SK-N-SH (cell line): ENCODE measurements at regions not wholly inside any gene's neighbourhood (a gene's known extent, or its start where the extent isn't known, plus 50 kb on each side); places are given as distances from the start of the nearest gene placed in this dataset.

Source experiments
- CTCF ChIA-PET: fragments of 300-600, 350-600 bp; formaldehyde crosslinking; extraction: SDS; loops from one replicate; lab custom pipeline; 2021; lab: Yijun Ruan, JAX
- POLR2A ChIA-PET: fragments of 350-600 bp; sonication (Branson Sonifier 250); formaldehyde crosslinking; extraction: SDS; loops from one replicate; lab custom pipeline; 2020; ENCODE audit warnings: antibody characterized with exemption, inconsistent platforms; lab: Yijun Ruan, JAX
- DNase-seq: peaks from one replicate; pipeline ENCODE4 v3.0.0; 2012
- H2AFZ ChIP-seq: fragments of 200-600 bp; sonication (generic); 2 replicates; pipeline ENCODE4 v1.8.1; 2016; ENCODE audit warnings: antibody characterized with exemption, mild to moderate bottlenecking, low read depth
- H3F3A ChIP-seq: fragments of 200-600 bp; sonication (generic); replicated peaks from 2 replicates; pipeline ENCODE3; 2016; ENCODE audit warnings: antibody characterized with exemption, mild to moderate bottlenecking; ENCODE audit not compliant: insufficient read depth
- H3K27ac ChIP-seq, 2 experiments: fragments of 200-500 bp in 1 of 2; fragments of 200-600 bp in 1 of 2; sonication (Bioruptor generic) in 1 of 2; sonication (generic), shearing (Covaris generic) in 1 of 2; 2 replicates each; pipeline versions ENCODE4 v1.5.1 to v1.6.1; 2014 to 2016; ENCODE audit warnings: low read depth in 2 of 2, inconsistent platforms in 1 of 2, low read length in 1 of 2, mild to moderate bottlenecking in 1 of 2, mixed read lengths in 1 of 2
- H3K27me3 ChIP-seq: fragments of 200-600 bp; sonication (generic), shearing (Covaris generic); 2 replicates; pipeline ENCODE4 v1.6.1; 2016; ENCODE audit warnings: mixed run types; ENCODE audit not compliant: insufficient read depth
- H3K36me3 ChIP-seq, 2 experiments: fragments of 200-500 bp in 1 of 2; fragments of 200-600 bp in 1 of 2; sonication (Bioruptor generic) in 1 of 2; sonication (generic) in 1 of 2; replicated peaks in 1 of 2; 2 replicates each; pipeline versions ENCODE3 to v1.5.1; 2014 to 2016; ENCODE audit warnings: low read length in 1 of 2, mild to moderate bottlenecking in 1 of 2; ENCODE audit not compliant: insufficient read depth in 2 of 2, control insufficient read depth in 1 of 2
- H3K4me1 ChIP-seq, 2 experiments: fragments of 200-500 bp in 1 of 2; fragments of 200-600 bp in 1 of 2; sonication (Bioruptor generic) in 1 of 2; sonication (generic), shearing (Covaris generic) in 1 of 2; 2 replicates each; pipeline versions ENCODE4 v1.5.1 to v1.6.1; 2014 to 2016; ENCODE audit warnings: low read depth in 1 of 2, low read length in 1 of 2, mixed run types in 1 of 2; ENCODE audit not compliant: insufficient read depth in 2 of 2, control insufficient read depth in 1 of 2
- H3K4me2 ChIP-seq: fragments of 200-600 bp; sonication (generic), shearing (Covaris generic); 2 replicates; pipeline ENCODE4 v1.6.1; 2017; ENCODE audit warnings: mixed run types
- H3K4me3 ChIP-seq, 2 experiments: fragments of 200-500 bp in 1 of 2; fragments of 200-600 bp in 1 of 2; sonication (Bioruptor generic) in 1 of 2; sonication (generic), shearing (Covaris generic) in 1 of 2; 2 replicates each; pipeline versions ENCODE4 v1.5.1 to v1.8.1; 2014 to 2016; ENCODE audit warnings: low read depth in 2 of 2, inconsistent platforms in 1 of 2, low read length in 1 of 2, mild to moderate bottlenecking in 1 of 2, mixed read lengths in 1 of 2, moderate library complexity in 1 of 2
- H3K79me2 ChIP-seq: fragments of 200-600 bp; sonication (generic); 2 replicates; pipeline ENCODE4 v1.8.1; 2017; ENCODE audit warnings: mild to moderate bottlenecking; ENCODE audit not compliant: insufficient read depth
- H3K9ac ChIP-seq: fragments of 200-600 bp; sonication (generic); 2 replicates; pipeline ENCODE4 v1.6.1; 2017; ENCODE audit warnings: mixed run types
- H3K9me2 ChIP-seq: fragments of 200-600 bp; sonication (generic); 2 replicates; pipeline ENCODE4 v1.6.1; 2017; ENCODE audit warnings: mixed run types
- H3K9me3 ChIP-seq: fragments of 200-600 bp; sonication (generic); 2 replicates; pipeline ENCODE4 v1.6.1; 2017; ENCODE audit warnings: mixed run types, mild to moderate bottlenecking, moderate library complexity
- H4K20me1 ChIP-seq: fragments of 200-600 bp; sonication (generic); 2 replicates; pipeline ENCODE4 v1.6.1; 2017; ENCODE audit warnings: mild to moderate bottlenecking, mixed run types; ENCODE audit not compliant: insufficient read depth
- ELF1 ChIP-seq: IDR thresholded peaks from 2 replicates; pipeline ENCODE4 v1.4.0; 2012
- EZH2phosphoT487 ChIP-seq: fragments of 200-600 bp; sonication (generic); IDR thresholded peaks from 2 replicates; pipeline ENCODE4 v1.6.1; 2017; ENCODE audit warnings: low read depth, mixed run types, mild to moderate bottlenecking, antibody characterized with exemption, moderate library complexity, borderline replicate concordance
- FOSL2 ChIP-seq: IDR thresholded peaks from 2 replicates; pipeline ENCODE4 v1.4.0; 2012; ENCODE audit warnings: low read depth, mild to moderate bottlenecking, moderate library complexity, borderline replicate concordance
- FOXM1 ChIP-seq: IDR thresholded peaks from 2 replicates; pipeline ENCODE4 v1.4.0; 2012; ENCODE audit warnings: low read depth, mild to moderate bottlenecking
- JUND ChIP-seq: IDR thresholded peaks from 2 replicates; pipeline ENCODE4 v1.4.0; 2012
- RAD21 ChIP-seq: IDR thresholded peaks from 2 replicates; pipeline ENCODE4 v1.6.1; 2012; ENCODE audit warnings: mild to moderate bottlenecking, low read length
- RCOR1 ChIP-seq: fragments of 150-350 bp; IDR thresholded peaks from 2 replicates; pipeline ENCODE4 v1.6.1; 2017; ENCODE audit warnings: antibody characterized with exemption, low read length
- REST ChIP-seq: IDR thresholded peaks from 2 replicates; pipeline ENCODE4 v1.6.1; 2012; ENCODE audit warnings: mild to moderate bottlenecking, low read depth, low read length, moderate library complexity
- RFX5 ChIP-seq: IDR thresholded peaks from 2 replicates; pipeline ENCODE4 v1.6.1; 2012; ENCODE audit warnings: mild to moderate bottlenecking, improper control_type of control experiment, low read length
- RXRA ChIP-seq: IDR thresholded peaks from 2 replicates; pipeline ENCODE4 v1.4.0; 2012; ENCODE audit warnings: low read depth, mild to moderate bottlenecking, borderline replicate concordance
- SMC3 ChIP-seq: IDR thresholded peaks from 2 replicates; pipeline ENCODE4 v1.6.1; 2012; ENCODE audit warnings: low read depth, low read length, improper control_type of control experiment
- TAF1 ChIP-seq: IDR thresholded peaks from 2 replicates; pipeline ENCODE4 v1.6.1; 2012; ENCODE audit warnings: low read depth, mild to moderate bottlenecking, low read length, moderate library complexity, borderline replicate concordance
- TCF12 ChIP-seq: IDR thresholded peaks from 2 replicates; pipeline ENCODE4 v1.4.0; 2012
- TEAD4 ChIP-seq: IDR thresholded peaks from 2 replicates; pipeline ENCODE4 v1.4.0; 2012; ENCODE audit warnings: mild to moderate bottlenecking, borderline replicate concordance; ENCODE audit not compliant: insufficient read depth
- USF2 ChIP-seq: fragments of 150-350 bp; IDR thresholded peaks from 2 replicates; pipeline ENCODE4 v1.6.1; 2017; ENCODE audit warnings: antibody characterized with exemption, low read length, low read depth, borderline replicate concordance
- YY1 ChIP-seq: IDR thresholded peaks from 2 replicates; pipeline ENCODE4 v1.4.0; 2012; ENCODE audit warnings: low read depth, mild to moderate bottlenecking
- WGBS: methylation state at CpG from one replicate; pipeline ENCODE4 v1.1.6; 2017; ENCODE audit warnings: low lambda C conversion rate; 5-methylcytosine and 5-hydroxymethylcytosine counted together
- TF ChIP-seq, protein P1 (sequence below): IDR thresholded peaks from 2 replicates; pipeline ENCODE4 v1.4.0; 2012; ENCODE audit warnings: low read depth, borderline replicate concordance
- TF ChIP-seq, protein P2 (sequence below): IDR thresholded peaks from 2 replicates; pipeline ENCODE4; 2012
- TF ChIP-seq, protein P3 (sequence below): IDR thresholded peaks from 2 replicates; pipeline ENCODE4 v1.4.0; 2012; ENCODE audit warnings: low read depth, borderline replicate concordance

- no peak for DNase-seq
- Histone ChIP-seq H3K79me2 (no peaks in the 10 kb centered on the region), H3K36me3 (no peaks in the 10 kb centered on the region), H3K27ac (no peak overlapping the region), H3K4me3 (no peak overlapping the region), H3K9me3 (no peaks in the 10 kb centered on the region), H4K20me1 (no peaks in the 10 kb centered on the region), H3K4me1 (no peaks in the 10 kb centered on the region), H3K4me2 (no peak overlapping the region), H2AFZ (no peak overlapping the region), H3K9ac (no peak overlapping the region), H3K27me3 (peaks cover 72% of the 10 kb centered on the region)
- CTCF ChIA-PET = no interaction called here
- 21% methylated on average over 4 of the region's 4 CpGs for WGBS
- no peak for TF ChIP-seq YY1
- no peak for TF ChIP-seq TCF12
- no peak for TF ChIP-seq EZH2phosphoT487
- TF ChIP-seq, protein P1, sequence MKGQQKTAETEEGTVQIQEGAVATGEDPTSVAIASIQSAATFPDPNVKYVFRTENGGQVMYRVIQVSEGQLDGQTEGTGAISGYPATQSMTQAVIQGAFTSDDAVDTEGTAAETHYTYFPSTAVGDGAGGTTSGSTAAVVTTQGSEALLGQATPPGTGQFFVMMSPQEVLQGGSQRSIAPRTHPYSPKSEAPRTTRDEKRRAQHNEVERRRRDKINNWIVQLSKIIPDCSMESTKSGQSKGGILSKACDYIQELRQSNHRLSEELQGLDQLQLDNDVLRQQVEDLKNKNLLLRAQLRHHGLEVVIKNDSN = no peak
- no peak for TF ChIP-seq TAF1
- TF ChIP-seq REST = no peak
- TF ChIP-seq RFX5 = no peak
- no peak for TF ChIP-seq TEAD4
- no peak for TF ChIP-seq USF2
- TF ChIP-seq JUND = no peak
- TF ChIP-seq SMC3 = no peak
- TF ChIP-seq, all 33 proteins: peak for 0
- Histone ChIP-seq H3K9me2 (no peaks in the 10 kb centered on the region), H3F3A (no peaks in the 10 kb centered on the region)
- POLR2A ChIA-PET = no interaction called here
Measured at GRCh38 chr16:87121816-87122215, 195.4 kb downstream of the C16orf95 start.

DNA sequence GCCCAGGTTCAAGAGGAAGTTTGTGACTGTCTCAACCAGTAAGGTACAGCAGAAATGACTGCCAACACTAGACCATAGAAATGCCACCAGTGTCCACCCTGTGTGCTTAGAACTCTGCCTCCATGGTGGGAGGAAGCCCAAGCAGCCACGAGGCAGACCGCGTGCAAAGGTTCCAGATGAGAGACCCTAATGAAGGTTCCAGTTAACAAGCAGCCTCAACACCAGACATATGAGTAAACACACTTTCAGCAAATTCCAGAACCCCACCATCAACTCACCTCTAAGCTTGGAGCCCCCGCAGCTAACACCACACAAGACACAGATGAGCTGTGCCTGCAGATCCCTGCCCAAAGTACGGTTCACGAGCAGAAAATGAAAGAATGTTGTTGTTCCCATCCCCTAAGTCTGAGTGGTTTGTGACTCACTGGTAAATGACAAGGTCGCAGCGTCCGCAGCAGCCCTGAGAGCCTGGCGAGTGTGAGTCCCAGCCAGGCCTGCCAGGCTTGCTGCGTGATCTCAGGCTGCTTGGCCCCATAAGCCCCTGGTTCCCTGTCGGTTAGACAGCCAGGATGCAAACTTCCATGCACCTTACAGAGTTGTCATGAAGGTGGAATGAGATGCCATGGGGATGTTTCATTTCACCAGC, 193.7 kb downstream of the C16orf95 start:
- Histone ChIP-seq H3K9ac (no peak overlapping the region), H3K79me2 (no peaks in the 10 kb centered on the region), H3K27ac (no peak overlapping the region), H3F3A (no peaks in the 10 kb centered on the region), H3K36me3 (no peaks in the 10 kb centered on the region), H4K20me1 (no peaks in the 10 kb centered on the region), H3K4me3 (no peak overlapping the region), H3K4me2 (no peak overlapping the region), H3K9me3 (no peaks in the 10 kb centered on the region), H3K4me1 (no peaks in the 10 kb centered on the region), H3K9me2 (no peaks in the 10 kb centered on the region), H2AFZ (no peak overlapping the region), H3K27me3 (peaks cover 71% of the 10 kb centered on the region)
- no peak for DNase-seq
- 48% methylated on average over 10 of the region's 12 CpGs for WGBS
- CTCF ChIA-PET = no interaction called here
- POLR2A ChIA-PET = no interaction called here
- TF ChIP-seq, protein P2, sequence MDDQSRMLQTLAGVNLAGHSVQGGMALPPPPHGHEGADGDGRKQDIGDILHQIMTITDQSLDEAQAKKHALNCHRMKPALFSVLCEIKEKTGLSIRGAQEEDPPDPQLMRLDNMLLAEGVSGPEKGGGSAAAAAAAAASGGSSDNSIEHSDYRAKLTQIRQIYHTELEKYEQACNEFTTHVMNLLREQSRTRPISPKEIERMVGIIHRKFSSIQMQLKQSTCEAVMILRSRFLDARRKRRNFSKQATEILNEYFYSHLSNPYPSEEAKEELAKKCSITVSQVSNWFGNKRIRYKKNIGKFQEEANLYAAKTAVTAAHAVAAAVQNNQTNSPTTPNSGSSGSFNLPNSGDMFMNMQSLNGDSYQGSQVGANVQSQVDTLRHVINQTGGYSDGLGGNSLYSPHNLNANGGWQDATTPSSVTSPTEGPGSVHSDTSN = no peak
- TF ChIP-seq, protein P3, sequence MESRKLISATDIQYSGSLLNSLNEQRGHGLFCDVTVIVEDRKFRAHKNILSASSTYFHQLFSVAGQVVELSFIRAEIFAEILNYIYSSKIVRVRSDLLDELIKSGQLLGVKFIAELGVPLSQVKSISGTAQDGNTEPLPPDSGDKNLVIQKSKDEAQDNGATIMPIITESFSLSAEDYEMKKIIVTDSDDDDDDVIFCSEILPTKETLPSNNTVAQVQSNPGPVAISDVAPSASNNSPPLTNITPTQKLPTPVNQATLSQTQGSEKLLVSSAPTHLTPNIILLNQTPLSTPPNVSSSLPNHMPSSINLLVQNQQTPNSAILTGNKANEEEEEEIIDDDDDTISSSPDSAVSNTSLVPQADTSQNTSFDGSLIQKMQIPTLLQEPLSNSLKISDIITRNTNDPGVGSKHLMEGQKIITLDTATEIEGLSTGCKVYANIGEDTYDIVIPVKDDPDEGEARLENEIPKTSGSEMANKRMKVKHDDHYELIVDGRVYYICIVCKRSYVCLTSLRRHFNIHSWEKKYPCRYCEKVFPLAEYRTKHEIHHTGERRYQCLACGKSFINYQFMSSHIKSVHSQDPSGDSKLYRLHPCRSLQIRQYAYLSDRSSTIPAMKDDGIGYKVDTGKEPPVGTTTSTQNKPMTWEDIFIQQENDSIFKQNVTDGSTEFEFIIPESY = no peak
- TF ChIP-seq FOSL2 (no peak), ELF1 (no peak), FOXM1 (no peak), YY1 (no peak), USF2 (no peak), RAD21 (no peak), RXRA (no peak), RCOR1 (no peak)
